ENCODE measurements at regions not wholly inside any gene's neighbourhood (a gene's known extent, or its start where the extent isn't known, plus 50 kb on each side); places are given as distances from the start of the nearest gene placed in this dataset.

- Histone ChIP-seq H3K27ac (peak overlapping the region in 1 of 4 donors; percentile 48), H3K36me3 (no peaks in the 10 kb centered on the region), H3K9me3 (no peaks in the 10 kb centered on the region), H3K4me3 (no peak overlapping the region), H3K27me3 (no peaks in the 10 kb centered on the region), H3K4me1 (peaks cover 0 to 3% of the 10 kb centered on the region in 2 donors)
- intact Hi-C loops (cut with DNase I; ENCODE audit: low total_unique reads) (no loop called here), in situ Hi-C loops (cut with MboI; ENCODE audit: low sequenced_read_pairs in 4 of 4) (no loop called here)
- ATAC-seq, result no peak
- no peak for DNase-seq
- no peak for TF ChIP-seq CTCF (IDR thresholded peaks at IDR 0.05 in 4 of 5, conservative IDR thresholded peaks at IDR 0.05 in 1 of 5)
- TF ChIP-seq POLR2A (IDR thresholded peaks at IDR 0.05), result no peak
Observed at GRCh38 chr12:131250951-131251315, 297.2 kb downstream of the ADGRD1 start.

- DNase-seq, result no peak
- H3K4me1 ChIP-seq, result peaks cover 0 to 3% of the 10 kb centered on the region in 2 donors
- in situ Hi-C loops (cut with MboI; ENCODE audit: low sequenced_read_pairs in 4 of 4), result no loop called here
Observed at GRCh38 chr12:131251336-131252101, 297.8 kb downstream of the ADGRD1 start.

GRCh38 chr12:131253376-131254026 is 299.8 kb downstream of the ADGRD1 start:
- ATAC-seq, result no peak
- Histone ChIP-seq H3K4me3 (no peak overlapping the region), H3K9me3 (no peaks in the 10 kb centered on the region), H3K4me1 (peaks cover 0 to 3% of the 10 kb centered on the region in 2 donors), H3K27ac (no peak overlapping the region), H3K36me3 (no peaks in the 10 kb centered on the region), H3K27me3 (peaks cover 0 to 3% (median 3%) of the 10 kb centered on the region in 3 donors)
- in situ Hi-C loops (cut with MboI; ENCODE audit: low sequenced_read_pairs in 4 of 4), result no loop called here
- intact Hi-C loops (cut with DNase I; ENCODE audit: low total_unique reads), result no loop called here
- TF ChIP-seq CTCF (IDR thresholded peaks at IDR 0.05 in 4 of 5, conservative IDR thresholded peaks at IDR 0.05 in 1 of 5) (no peak), POLR2A (IDR thresholded peaks at IDR 0.05) (no peak)
- no peak for DNase-seq

More at GRCh38 chr12:131251336-131252101, 297.8 kb downstream of the ADGRD1 start:
- ATAC-seq, result no peak
- H3K36me3 ChIP-seq, result no peaks in the 10 kb centered on the region
- H3K9me3 ChIP-seq, result no peaks in the 10 kb centered on the region
- no peaks in the 10 kb centered on the region for H3K27me3 ChIP-seq
- H3K4me3 ChIP-seq, result no peak overlapping the region
- intact Hi-C loops (cut with DNase I; ENCODE audit: low total_unique reads), result no loop called here
- TF ChIP-seq POLR2A (IDR thresholded peaks at IDR 0.05) (no peak), CTCF (IDR thresholded peaks at IDR 0.05 in 4 of 5, conservative IDR thresholded peaks at IDR 0.05 in 1 of 5) (no peak)
- H3K27ac ChIP-seq, result no peak overlapping the region

- in situ Hi-C loops (cut with MboI; ENCODE audit: low sequenced_read_pairs in 4 of 4), result no loop called here
- Histone ChIP-seq H3K27me3 (peaks cover 0 to 3% (median 3%) of the 10 kb centered on the region in 3 donors), H3K4me1 (no peaks in the 10 kb centered on the region), H3K4me3 (no peak overlapping the region), H3K36me3 (no peaks in the 10 kb centered on the region), H3K27ac (no peak overlapping the region), H3K9me3 (no peaks in the 10 kb centered on the region)
- TF ChIP-seq CTCF (IDR thresholded peaks at IDR 0.05 in 4 of 5, conservative IDR thresholded peaks at IDR 0.05 in 1 of 5) (no peak), POLR2A (IDR thresholded peaks at IDR 0.05) (no peak)
- no peak for DNase-seq
- intact Hi-C loops (cut with DNase I; ENCODE audit: low total_unique reads), result no loop called here
- ATAC-seq, result no peak
Observed at GRCh38 chr12:131254374-131254773, 300.7 kb downstream of the ADGRD1 start.

All from gastrocnemius medialis (tissue), 4 donors.